GM19452 (cell line): ENCODE measurements at regions not wholly inside any gene's neighbourhood (a gene's known extent, or its start where the extent isn't known, plus 50 kb on each side); places are given as distances from the start of the nearest gene placed in this dataset.

Experiments
- ATAC-seq: cut with Tn5 transposase; IDR thresholded peaks from one replicate; pipeline ENCODE4 v1.9.1; 2021; ENCODE audit not compliant: unreplicated experiment

- no peak for ATAC-seq
Observed at GRCh38 chr16:80018466-80018865, 417.9 kb upstream of the MAF start.

GRCh38 chr16:80016731-80017326 is 416.3 kb upstream of the MAF start:
- ATAC-seq, result no peak

GRCh38 chr16:80015566-80015965 is 415.0 kb upstream of the MAF start:
- ATAC-seq, result no peak

GRCh38 chr16:80014241-80014939 is 413.9 kb upstream of the MAF start:
- ATAC-seq, result no peak

- ATAC-seq, result no peak
Observed at GRCh38 chr16:80012586-80012985, 412.0 kb upstream of the MAF start.

GRCh38 chr16:80009971-80010659 is 409.6 kb upstream of the MAF start:
- ATAC-seq, result no peak

- no peak for ATAC-seq
Observed at GRCh38 chr16:80008857-80009256, 408.3 kb upstream of the MAF start.

- no peak for ATAC-seq
Observed at GRCh38 chr16:80007231-80007630, 406.7 kb upstream of the MAF start.

GRCh38 chr16:80006241-80007215 is 406.0 kb upstream of the MAF start:
- no peak for ATAC-seq

GRCh38 chr16:80004113-80004512 is 403.6 kb upstream of the MAF start:
- no peak for ATAC-seq

- ATAC-seq, result no peak
Observed at GRCh38 chr16:80002261-80002660, 401.7 kb upstream of the MAF start.

- ATAC-seq, result no peak
Observed at GRCh38 chr16:79998143-79998542, 397.6 kb upstream of the MAF start.

GRCh38 chr16:79997257-79997656 is 396.7 kb upstream of the MAF start:
- no peak for ATAC-seq

GRCh38 chr16:79996321-79996720 is 395.8 kb upstream of the MAF start:
- no peak for ATAC-seq

- ATAC-seq, result no peak
Observed at GRCh38 chr16:79995315-79995714, 394.8 kb upstream of the MAF start.

GRCh38 chr16:79994418-79994817 is 393.9 kb upstream of the MAF start:
- ATAC-seq, result no peak

- no peak for ATAC-seq
Observed at GRCh38 chr16:79993629-79994209, 393.2 kb upstream of the MAF start.

GRCh38 chr16:79991969-79992368 is 391.4 kb upstream of the MAF start:
- no peak for ATAC-seq

GRCh38 chr16:79988721-79989220 is 388.2 kb upstream of the MAF start:
- no peak for ATAC-seq

- no peak for ATAC-seq
Observed at GRCh38 chr16:79988089-79988488, 387.6 kb upstream of the MAF start.

- no peak for ATAC-seq
Observed at GRCh38 chr16:79986352-79986751, 385.8 kb upstream of the MAF start.
